CD4-positive, alpha-beta T cell treated with Interleukin-1 beta for 1 hour (primary cell): ENCODE measurements at regions not wholly inside any gene's neighbourhood (a gene's known extent, or its start where the extent isn't known, plus 50 kb on each side); places are given as distances from the start of the nearest gene placed in this dataset.
"Not testable (repeated sequence)": the region's sequence is repeated elsewhere in the genome, so short reads cannot be mapped to it uniquely, and the experiment has no call there.

ENCODE experiments used
- DNase-seq, 2 donors: peaks; one replicate each; pipeline ENCODE4 v3.0.0-alpha.2; 2020 to 2022

GRCh38 chr12:105596731-105597130 is 266.2 kb downstream of the C12orf75 start:
- no peak for DNase-seq

DNA sequence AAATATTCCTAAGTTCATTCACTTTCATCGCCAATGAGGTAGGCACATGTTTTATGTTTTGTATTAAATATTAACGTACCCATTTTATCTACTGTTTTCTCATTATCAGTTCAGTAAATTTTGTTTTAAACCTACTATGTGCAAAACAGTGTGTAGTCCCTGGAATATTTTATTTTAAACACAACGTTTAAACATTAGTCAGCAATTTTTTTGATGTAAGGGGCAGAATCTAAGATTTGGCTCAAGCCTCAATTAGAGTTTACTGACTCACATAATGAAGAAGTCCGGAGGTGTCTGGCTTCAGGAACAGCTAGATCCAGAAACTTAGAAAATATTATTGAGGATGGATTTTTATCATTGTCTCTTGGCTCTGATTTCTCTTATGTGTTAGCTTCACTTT is 267.5 kb downstream of the C12orf75 start:
- no peak for DNase-seq

- DNase-seq: no peak
Observed at GRCh38 chr12:105600911-105601545, 270.5 kb downstream of the C12orf75 start.

- DNase-seq: not testable (repeated sequence)
Observed at GRCh38 chr12:105602312-105602711, 271.8 kb downstream of the C12orf75 start.

- not testable (repeated sequence) for DNase-seq
Observed at GRCh38 chr12:105604281-105604680, 273.8 kb downstream of the C12orf75 start.

DNA sequence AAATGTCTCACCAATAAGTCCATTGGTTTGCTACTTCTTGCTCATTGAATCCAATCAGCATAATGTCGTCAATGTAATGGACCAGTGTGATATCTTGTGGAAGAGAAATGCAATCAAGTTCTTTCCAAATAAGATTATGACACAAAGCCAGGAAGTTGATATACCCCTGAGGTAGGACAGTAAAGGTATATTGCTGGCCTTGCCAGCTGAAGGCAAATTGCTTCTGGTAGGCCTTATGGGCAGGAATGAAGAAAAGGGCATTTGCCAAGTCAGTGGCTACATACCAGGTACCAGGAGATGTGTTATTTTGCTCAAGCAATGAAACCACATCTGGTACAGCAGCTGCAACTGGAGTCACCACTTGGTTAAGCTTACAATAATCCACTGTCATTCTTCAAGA is 276.1 kb downstream of the C12orf75 start:
- not testable (repeated sequence) for DNase-seq

DNA sequence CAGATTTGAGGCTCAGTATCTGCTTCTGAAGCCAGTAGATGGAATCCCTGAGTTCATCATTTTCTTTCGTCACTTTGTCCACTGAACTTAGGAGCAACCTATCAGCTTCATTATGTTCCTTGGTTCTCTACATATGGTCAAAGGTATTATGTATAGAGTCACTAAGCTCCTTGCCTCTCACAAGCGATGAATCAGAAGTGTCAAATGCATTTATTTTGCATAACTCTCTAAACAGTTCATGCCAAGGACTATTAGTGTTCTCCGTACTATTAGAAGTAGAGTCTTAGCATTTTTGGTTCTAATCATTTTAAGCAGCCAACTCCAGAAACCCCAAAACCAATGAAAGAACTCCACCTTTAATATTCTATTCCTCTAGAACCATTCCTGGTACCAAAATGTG is 278.5 kb downstream of the C12orf75 start:
- not testable (repeated sequence) for DNase-seq

DNA sequence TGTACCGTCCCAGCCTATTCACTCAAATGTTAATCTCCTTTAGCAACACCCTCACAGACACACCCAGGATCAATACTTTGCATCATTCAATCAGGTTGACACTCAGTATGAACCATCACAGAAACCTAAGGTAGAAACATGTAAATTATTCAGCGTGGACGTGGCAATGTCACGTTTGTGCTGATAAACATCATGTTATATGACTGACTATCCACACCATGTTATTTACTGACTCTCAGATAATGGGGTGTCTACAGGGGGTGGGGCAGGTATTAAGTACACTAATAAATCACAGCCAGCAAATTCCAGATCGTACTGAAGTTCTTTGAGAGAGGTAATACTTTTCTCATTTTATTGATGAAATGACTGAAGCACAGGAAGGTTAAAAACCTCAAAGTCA is 280.0 kb downstream of the C12orf75 start:
- no peak for DNase-seq

DNA sequence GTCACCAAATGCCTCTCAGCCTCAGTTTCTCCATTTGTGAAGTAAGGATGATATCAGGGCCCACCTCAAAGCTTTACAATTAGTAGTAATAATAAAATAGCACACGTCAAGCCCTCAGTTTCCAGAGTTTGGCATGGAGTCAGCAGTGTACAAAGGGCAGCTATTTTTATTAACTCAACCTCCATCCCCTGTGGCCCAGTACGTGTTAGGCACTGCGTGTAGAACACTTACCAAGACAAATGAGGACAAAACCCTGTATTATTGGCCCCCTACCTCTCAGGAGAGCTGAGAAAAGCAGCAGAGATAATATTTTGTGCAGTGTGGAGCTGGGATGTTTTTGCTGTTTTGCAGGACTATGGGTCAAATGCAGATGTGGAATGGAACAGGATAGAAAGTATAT is 280.8 kb downstream of the C12orf75 start:
- DNase-seq: no peak

GRCh38 chr12:105613269-105613668 is 282.8 kb downstream of the C12orf75 start:
- no peak for DNase-seq

GRCh38 chr12:105613887-105614286 is 283.4 kb downstream of the C12orf75 start:
- no peak for DNase-seq

GRCh38 chr12:105616971-105617540 is 286.6 kb downstream of the C12orf75 start:
- DNase-seq: no peak

- no peak for DNase-seq
Observed at GRCh38 chr12:105622220-105622619, 291.7 kb downstream of the C12orf75 start.

DNA sequence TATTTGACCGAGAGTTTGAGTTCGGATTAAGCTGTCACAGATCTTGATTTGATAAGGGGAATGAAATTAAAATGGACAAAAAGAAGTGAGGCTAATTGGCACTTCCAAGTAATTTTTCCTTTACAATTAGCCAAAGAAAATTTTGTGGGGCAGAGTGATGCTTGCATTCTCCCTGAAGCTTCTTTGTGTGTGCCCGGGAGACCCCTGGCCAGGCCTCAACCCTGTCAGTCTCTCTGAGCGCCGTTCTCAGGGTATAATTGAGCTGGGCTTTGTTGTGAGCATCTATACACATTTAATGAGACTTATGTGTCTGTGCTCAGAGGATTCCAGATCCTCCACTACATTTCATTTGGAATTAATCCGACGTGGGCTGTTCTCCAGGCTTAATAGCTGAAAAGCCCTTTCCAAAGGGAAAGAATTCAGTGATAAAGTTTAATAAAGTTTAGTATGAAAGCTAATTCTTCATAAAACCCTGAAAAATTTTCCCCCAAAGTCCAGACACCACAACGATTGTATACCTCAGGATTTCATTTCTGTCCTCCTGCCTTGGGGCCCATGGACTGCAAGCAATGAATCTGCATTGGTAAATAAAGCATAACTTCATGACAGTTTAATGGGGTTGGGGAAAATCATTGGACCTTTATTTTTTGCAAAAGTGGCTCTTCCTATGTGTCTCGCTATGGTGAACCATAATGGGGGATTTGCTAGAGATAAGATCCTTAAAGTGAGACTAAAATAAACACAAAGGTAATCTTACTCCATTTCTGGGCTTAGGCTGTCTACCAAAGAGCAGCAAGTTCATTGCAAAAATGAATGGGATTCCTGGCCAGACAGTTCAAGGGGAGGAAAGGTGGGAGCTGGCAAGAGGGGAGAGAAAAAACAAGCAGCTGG is 292.6 kb downstream of the C12orf75 start:
- DNase-seq: no peak

DNA sequence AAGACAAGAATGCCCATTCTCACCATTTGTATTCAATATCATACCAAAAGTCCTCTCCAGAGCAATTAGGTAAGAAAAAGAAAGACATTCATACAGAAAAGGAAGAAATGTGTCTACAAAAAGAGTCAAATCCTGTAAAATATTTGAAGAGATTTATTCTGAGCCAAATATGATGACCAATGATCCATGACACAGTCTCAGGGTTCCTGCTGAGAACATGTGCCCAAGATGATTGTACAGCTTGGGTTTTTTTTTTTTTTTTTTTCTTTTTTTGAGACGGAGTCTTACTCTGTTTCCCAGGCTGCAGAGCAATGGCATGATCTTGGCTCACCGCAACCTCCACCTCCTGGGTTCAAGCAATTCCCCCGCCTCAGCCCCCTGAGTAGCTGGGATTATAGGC is 296.2 kb downstream of the C12orf75 start:
- no peak for DNase-seq

- no peak for DNase-seq
Observed at GRCh38 chr12:105637470-105637869, 307.0 kb downstream of the C12orf75 start.

DNA sequence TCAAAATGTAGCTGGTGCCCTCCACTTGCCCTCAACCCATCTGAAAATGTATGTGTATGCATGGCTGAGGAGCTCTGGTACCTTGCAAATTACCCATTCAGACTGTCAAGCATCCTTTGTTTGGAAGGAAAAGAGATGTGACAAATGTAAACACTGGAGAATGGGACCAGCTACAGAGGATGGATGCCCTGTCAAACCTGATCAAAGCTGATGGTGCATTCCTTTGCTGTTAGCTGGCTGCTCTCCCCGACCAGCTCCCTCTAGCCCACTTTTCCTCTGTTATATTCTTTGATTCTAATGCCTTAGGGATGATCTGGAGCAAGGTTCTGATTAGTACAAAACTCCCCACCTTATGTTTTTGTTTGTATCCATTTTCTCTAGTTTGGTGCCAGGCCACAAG is 310.3 kb downstream of the C12orf75 start:
- DNase-seq: no peak

GRCh38 chr12:105641749-105642148 is 311.3 kb downstream of the C12orf75 start:
- no peak for DNase-seq

DNA sequence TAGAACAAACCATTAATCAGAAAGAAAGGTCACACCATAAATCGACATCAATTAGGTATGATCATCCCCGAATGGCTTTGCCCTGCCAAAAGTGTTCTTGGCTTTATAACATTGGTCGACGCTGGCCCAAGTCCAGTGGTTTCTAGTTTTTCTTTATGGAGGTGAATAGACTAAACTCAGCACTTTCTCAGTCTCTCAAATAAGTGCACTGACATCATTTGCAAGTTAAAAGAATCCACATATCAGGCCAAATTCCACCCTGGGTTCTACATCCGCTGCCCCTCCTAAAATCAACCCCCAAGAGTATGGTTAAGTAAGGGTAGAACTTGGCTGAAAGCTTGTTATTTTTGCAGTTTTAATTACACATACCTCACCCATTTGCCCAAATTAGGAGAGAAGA is 314.3 kb downstream of the C12orf75 start:
- no peak for DNase-seq

DNA sequence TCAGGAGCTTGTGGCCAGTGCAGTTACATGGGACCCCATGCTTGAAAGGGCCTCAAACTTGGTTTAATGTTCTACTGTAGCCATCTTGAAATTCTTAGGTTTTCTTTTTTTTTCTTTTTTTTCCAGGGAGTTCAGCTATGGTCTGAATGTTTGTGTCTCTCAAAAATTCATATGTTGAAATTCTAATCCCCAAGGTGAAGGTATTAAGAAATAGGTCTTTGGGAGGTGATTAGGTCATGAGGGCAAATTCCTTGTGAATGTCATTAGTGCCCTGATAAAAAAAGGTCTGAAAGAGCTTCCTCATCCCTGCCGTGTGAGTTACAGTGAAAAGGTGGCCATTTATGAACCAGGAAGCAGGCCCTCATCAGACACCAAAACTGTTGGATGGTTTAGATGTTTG is 324.1 kb downstream of the C12orf75 start:
- no peak for DNase-seq

DNA sequence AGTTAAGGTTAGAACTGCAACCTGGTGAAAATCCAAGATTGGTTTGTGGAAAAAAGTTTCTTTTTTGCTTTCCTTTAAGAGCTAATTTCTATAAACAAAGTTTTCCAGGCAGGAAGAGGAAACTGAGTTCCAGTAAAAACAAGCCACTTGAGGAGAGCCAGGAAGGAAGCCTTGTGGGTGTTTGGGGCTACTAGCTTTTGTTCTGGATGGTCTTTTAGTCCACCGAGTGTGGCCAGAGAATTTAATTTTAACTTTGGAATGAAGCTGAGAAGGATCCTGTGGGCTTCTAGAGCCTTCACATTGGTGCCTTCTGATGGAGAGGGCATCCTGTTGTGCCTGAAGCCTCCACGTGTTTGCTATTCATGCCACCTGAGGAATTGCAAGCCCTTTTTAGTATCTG is 327.9 kb downstream of the C12orf75 start:
- DNase-seq: no peak

- DNase-seq: no peak
Observed at GRCh38 chr12:105659355-105660075, 329.0 kb downstream of the C12orf75 start.

- DNase-seq: not testable (repeated sequence)
Observed at GRCh38 chr12:105664765-105665164, 334.3 kb downstream of the C12orf75 start.
